HUDEP-2 (cell line): ENCODE measurements at regions not wholly inside any gene's neighbourhood (a gene's known extent, or its start where the extent isn't known, plus 50 kb on each side); places are given as distances from the start of the nearest gene placed in this dataset.
"Not testable (repeated sequence)": the region's sequence is repeated elsewhere in the genome, so short reads cannot be mapped to it uniquely, and the experiment has no call there.

Source experiments
- DNase-seq, 76 experiments: peaks; one replicate each; lab custom pipeline; 2025; ENCODE audit not compliant: unreplicated experiment in 76 of 76; lab: John Stamatoyannopoulos, UW

DNA sequence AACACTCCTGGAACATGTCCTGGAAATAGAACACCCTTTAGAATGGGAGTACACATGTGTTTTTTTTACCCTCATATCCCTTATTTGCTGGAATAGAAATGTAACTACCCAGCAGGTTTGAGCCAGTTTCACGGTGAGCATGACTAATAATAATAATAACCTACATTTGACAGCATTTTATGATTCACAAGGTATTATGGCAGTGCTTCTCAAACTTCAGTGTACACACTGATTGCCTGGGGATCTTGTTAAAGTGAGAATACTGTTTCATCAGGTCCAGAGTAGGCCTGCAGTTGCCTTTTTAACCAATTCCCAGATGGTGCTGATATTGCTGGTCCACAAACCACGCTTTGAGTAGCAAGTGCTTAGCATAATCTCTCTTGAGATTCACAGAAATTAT is 63.9 kb downstream of the NFKBIZ start:
- DNase-seq = no peak

DNA sequence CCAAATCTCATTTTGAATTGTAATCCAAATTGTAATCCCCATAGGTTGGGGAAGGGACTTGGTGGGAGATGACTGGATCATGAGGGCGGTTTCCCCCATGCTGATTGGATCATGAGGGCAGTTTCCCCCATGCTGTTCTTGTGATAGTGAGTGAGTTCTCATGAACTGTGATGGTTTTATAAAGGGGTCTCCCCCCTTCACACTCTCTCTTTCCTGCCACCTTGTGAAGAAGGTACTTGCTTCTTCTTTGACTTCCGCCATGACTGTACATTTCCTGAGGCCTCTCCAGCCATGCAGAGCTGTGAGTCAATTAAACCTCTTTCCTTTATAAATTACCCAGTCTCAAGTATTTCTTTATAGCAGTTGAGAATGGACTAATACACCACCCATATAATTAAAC is 68.4 kb downstream of the NFKBIZ start:
- not testable (repeated sequence) for DNase-seq

DNA sequence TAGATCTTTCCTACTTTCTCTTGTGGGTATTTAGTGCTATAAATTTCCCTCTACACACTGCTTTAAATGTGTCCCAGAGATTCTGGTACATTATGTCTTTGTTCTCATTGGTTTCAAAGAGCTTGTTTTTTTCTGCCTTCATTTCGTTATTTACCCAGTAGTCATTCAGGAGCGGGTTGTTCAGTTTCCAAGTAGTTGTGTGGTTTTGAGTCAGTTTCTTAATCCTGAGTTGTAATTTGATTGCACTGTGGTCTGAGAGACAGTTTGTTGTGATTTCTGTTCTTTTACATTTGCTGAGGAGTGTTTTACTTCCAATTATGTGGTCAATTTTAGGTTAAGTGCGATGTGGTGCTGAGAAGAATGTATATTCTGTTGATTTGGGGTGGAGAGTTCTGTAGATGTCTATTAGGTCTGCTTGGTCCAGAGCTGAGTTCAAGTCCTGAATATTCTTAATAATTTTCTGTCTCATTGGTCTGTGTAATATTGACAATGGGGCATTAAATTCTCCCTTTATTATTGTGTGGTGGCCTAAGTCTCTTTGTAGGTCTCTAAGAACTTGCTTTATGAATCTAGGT is 72.9 kb downstream of the NFKBIZ start:
- DNase-seq = not testable (repeated sequence)

DNA sequence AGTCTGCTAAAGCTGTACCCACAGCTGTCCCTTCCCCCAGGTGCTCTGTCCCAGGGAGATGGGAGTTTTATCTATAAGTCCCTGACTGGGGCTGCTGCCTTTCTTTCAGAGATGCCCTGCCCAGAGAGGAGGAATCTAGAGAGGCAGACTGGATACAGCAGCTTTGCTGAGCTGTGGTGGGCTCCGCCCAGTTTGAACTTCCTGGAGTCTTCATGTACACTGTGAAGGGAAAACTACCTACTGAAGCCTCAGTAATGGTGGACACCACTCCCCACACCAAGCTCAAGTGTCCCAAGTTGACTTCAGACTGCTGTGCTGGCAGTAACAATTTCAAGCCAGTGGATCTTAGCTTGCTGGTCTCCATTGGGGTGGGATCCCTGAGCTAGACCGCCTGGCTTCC is 75.3 kb downstream of the NFKBIZ start:
- not testable (repeated sequence) for DNase-seq

DNA sequence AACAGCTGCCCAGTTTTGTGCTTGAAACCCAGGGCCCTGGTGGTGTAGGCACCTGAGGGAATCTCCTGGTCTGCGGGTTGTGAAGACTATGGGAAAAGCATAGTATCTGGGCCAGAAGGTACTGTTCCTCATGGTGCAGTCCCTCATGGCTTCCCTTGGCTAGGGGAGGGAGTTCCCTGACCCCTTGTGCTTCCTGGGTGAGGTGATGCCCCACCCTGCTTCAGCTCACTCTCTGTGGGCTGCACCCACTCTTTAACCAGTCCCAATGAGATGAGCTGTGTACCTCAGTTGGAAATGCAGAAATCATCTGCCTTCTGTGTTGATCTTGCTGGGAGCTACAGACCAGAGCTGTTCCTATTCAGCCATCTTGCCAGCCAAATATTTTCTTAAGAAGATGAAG is 75.8 kb downstream of the NFKBIZ start:
- not testable (repeated sequence) for DNase-seq

DNA sequence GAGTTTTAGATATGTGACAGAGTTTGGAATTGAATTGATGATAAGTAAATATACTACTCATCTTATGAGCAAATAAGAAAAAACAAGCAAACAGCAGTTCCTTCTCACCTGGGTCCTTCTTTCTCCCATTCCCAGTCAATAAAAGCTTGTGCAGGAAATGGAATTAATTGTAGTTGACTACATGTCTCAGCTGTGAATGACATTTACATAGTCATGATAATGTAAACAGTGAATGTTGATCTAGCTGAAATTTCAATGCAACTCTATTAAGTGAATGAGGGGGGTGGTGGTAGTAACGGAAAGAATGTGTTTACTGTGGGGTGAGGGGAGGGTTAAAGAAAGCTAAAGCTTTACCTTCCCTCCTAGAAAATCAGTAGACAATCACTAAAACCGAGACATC is 76.2 kb downstream of the NFKBIZ start:
- no peak for DNase-seq

DNA sequence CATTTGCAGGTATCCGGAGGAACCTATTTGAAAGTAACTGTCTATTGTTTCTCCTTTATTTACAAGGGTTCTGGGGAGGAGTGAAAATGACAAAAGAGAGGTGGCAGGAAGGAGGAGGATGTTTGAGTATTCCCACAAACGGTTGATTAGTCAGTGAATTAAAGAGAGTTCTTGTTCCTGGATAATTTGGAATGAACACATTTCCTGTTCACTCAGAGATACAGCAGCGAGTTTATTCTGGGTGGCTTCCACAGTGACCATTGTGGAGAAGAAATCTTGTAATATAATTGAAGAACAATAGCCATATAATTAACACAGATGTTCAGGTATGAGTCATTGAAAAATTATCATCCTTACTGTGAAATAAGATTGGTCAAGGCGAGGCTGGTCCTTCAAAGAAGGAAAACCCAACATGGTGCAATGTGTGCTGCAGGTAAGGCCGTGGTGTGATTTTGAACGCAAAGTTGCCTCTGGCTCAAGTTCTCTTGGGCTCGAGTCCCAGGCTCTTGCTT is 77.3 kb downstream of the NFKBIZ start:
- no peak for DNase-seq

DNA sequence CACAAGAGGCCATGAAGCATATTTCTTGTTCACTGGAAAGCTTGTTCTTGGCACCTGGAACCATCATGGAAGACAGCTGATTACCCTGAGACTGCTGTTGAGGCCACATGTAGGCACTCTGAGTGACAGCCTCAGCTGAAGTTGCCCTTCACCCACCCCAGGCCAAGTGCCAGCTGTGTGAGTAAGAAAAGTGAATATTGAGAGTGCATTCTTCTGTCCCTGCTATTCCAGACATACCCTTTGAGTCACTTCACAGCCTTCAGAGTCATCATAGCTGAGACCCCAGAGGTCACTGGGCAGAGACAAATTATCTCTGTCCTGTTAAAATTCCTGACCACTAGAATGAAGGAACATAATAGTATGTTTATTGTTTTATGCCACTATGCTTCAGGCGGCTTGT is 79.6 kb downstream of the NFKBIZ start:
- no peak for DNase-seq

DNA sequence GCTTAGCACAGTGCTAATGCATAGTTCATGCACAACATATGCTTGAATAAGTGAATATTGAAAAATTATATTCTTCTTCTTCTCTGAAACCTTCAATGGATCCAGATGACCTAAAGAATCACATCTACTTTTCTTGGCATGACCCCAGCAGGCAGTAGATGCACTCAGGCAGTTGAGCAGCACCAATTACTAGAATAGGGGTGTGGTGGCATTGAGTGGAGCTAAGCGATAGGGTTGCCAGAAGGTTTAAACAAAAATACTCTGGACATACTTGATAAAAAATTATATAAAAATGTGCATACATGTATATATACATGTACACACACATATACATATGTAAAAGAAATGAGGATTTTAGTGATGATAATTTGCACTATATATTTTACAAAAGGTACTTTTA is 81.8 kb downstream of the NFKBIZ start:
- no peak for DNase-seq

DNA sequence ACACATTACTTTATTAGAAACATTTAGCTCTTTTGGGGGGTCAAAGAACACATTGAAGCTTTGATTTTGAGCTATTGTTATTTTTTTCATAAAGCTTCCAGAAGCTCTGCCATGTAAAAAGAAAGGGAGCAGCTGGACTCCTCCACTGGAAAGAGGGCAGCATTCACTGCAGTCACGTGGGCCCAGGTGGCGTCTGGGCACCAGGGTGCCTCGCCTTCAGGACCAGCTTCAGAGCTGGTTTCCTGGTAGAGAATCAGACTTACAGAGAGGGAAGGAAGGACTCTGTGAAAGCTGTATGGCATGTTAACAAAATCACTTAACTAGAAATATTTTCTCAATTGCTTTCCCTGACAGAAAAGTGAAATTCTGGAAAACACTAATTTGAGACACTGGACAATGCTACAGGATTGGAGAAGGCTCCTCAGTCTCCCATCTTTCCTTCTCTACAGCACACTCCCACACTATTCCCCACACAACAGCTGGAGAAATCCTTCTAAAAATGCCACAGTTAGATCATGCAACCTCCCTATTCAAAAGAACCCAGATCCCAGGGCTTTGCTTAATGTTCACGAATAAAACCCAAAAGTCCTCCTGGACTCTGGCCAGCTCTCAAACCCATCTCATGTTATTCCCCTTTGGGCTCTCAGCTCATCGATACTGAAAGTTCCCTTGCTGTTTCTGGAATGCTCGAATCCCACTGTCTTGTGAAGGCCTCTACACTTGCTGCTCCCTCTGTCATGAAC is 83.2 kb downstream of the NFKBIZ start:
- DNase-seq = no peak

DNA sequence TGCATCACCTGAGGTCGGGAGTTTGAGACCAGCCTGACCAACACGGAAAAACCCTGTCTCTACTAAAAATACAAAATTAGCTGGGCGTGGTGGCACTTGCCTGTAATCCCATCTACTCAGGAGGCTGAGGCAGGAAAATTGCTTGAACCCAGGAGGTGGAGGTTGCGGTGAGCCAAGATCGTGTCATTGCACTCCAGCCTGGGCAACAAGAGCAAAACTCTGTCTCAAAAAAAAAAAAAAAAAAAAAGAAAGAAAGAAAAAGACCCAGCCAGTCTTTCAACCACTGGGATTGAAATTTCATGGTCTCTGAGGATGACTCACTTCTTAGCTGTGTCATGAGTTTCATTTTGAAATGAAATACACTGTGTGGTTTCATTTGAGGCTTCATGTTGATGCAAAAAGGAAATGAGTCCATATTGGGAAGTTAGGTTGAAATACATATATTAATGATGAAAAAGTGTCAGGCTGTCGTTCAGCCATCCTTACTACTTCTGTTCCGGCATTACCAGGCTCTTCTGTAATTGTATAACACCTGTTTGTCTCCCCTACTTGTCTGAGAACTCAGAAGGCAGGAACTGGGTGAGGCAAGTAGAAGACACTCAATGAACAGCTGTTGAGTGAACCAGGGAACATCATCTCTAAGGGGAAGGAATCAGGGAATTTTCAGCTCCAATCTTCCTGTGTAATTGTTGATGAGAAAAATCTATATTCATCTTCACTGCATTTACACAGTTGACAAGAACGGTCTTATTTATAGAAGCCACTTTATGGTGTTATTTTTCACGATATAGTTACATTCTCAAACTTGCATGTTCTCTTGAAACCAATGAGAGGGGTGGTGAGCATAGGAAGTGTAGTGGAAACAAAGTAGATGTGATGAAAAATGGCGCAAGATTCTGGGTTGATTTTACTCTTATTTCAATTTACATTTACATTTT is 87.4 kb downstream of the NFKBIZ start:
- DNase-seq = no peak

DNA sequence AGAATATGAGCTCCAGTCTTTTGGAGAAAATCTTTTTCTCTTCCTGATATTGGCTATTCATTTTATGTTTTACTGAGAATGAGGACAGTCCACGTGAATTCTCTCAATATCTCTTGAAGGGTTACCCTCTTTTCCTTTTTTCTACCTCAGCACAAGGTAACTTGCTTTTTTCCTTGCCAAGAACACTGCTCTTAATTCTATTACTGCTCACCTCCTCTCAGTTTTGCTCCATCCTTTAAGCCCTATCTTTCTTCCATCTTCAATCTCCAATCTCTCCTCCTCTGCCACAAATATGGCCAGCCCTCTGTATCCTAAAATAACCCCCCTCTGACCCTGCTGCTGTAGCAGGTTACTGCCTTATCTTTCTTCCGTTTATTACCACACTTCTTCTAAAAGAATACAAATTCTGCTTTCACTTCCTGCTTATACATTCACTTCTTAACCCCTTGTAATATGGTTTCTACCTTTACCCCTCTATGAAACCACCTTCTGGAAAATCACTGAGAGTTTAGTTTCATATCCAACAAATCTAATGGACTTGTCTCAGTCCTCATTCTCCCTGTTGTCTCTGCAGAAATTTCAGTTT is 89.0 kb downstream of the NFKBIZ start:
- no peak for DNase-seq

DNA sequence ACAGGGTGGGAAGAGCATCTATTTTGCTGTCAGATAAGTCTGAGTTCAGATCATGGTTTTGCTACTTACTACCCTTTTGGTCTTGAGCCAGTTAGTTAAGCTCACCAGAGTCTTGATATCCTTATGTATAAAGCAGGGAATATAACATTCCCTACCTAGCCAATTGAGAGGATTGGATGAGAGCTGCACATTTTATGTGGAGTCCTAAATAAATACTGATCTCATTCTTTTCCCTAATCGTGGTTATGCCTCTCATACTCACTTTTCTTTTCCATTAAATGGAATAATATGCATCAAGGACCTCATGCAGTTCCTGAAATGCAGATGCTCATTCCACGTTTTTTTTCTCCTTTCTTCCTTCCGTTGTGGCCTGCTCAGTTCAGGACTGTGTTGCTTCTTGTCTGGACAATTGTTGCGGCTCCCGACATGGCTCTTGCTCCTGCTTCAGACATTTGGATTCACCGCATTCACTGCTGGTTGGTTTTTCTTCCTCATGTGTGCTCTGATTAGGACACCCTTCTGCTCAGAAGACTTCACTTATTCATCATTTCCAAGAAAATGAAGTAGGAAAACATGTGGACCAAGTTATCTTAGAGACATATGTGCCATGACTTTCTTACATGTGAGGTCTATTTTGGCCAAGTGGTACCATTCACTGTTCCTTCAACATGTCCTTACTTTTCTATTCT is 90.2 kb downstream of the NFKBIZ start:
- no peak for DNase-seq

DNA sequence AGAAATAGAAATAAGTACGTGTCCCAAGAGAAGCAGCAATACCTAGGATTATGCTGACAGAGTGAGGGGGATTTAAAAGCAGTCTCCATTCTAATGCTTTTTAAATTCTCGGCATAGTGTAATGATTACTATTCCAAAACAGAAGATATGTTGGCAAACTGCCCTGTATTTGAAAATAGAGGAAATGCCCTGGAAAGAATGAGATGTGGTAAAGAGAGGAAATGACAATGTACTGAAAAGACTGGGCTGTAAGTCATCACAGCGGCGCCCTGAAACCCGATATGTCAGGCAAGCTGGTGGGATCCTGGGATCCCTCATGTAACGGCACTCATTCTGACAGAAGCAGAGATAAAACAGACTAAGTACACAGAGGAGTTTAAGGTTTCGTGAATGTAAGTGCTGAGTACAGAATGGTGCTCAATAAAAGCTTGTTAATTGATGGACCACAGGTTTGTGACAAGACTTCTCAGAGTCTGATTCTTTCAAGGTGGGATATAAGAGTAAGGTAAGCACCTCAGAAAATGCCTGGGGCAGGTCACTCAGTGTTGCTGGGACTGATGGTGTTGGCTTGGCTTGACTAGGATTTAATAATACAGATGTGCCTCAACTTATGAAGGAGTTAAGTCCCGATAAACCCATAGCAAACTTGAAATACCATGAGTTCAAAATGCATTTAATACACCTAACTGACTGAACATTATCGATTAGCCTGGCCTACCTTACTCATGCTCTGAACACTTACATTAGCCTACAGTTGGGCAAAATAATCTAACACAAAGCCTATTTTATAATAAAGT is 91.4 kb downstream of the NFKBIZ start:
- no peak for DNase-seq

DNA sequence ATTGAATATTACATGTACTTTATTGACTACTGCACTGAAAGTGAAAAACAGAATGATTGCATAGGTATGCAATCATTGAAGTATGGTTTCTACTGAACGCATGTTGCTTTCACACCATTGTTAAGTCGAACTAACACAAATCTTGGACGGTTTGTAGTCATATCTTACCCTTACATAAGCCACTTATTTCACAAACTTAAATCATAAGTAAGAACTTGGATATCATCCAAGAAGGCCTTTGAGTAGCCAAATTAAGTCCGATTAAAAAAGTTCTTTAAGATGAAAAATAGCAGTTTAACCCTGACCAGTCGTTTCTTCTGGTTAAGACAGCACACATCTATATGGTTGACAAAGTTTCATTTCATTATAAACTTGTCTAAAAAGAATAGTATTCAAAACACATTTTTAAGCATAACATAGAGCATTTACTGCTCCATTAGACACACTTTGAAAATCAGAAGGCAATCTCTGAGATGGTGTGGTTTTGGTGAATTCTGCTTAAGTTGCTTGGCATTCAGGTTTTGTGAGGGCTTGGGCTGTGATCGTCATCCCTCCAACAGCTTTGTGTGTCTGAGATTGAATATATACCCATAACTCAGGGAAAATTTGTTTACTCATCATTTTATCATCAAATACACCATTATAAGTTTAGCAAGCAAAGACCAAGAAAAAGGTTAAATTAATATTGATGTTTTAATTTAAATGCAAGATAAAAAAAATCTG is 92.2 kb downstream of the NFKBIZ start:
- no peak for DNase-seq

DNA sequence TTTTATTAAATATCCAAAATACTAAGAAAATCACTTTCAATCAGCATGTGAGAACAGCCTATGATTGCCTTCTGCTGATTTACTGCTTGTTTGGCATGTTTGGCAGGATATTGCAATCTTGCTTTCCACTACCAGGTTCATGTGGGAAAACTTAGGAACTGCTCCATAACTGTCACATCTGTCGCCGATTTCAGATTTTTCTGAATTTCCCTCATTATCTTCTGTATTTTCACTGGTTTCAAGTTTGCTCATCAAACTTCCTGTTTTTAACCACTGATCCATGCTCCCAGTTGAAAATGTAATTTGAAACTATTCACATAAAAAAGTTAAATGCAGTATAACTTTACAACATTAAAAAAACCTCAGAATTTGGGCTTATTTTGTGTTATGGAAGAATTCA is 93.0 kb downstream of the NFKBIZ start:
- no peak for DNase-seq

DNA sequence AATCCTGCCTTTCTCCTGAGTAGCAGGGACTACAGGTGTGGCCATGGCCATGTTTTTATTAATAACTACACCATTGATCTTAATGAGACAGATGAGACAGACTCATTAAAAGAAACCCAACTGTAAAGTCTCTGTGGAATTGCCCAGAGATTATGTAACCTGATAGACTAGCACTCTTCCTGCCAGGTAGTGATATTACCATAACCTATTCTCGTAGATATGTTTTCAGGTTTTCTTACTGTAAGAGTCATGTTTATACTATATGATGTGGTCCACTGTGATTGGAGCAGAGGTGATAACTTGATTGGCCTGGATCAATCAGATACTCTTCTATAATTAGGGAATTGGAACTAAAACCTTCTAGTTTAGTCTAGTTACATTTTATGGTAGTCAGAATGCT is 93.7 kb downstream of the NFKBIZ start:
- no peak for DNase-seq

DNA sequence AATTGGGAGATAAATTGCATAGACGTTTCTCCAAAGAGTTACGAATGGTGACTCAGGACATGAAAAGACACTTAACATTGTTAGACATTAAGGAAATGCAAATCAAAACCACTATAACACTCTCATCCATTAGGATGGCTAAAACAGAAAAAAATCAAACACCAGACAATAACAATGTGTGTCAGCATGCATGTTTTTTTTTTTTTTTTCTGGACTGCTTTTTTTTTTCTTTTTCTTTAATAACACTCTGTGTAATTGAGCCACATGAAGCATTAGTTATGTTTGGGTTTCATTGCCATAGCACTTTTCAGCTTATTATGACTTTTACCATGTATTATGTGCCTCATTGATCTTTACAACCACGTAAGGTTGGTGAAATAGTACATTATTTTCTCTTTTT is 95.0 kb downstream of the NFKBIZ start:
- no peak for DNase-seq

DNA sequence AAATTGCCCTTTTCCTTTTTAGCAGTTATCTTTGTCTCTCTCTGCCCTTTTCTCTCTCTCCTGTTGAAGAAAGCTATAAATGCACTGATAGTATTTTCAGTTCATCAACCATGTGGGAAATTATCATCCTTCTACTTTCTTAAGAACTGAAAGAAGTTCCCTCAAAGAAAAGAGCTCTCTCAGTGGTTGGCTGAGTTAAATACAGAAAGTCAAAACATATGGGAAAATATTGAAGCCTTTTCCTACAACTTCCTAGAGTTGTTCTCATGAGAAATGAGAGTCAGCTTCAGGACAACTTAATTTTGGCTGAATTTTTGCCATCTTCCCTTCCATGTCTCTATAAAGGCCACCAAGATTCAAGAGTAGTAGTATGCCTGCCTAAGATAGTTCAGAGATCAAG is 96.7 kb downstream of the NFKBIZ start:
- no peak for DNase-seq
